ENCODE measurements at regions not wholly inside any gene's neighbourhood (a gene's known extent, or its start where the extent isn't known, plus 50 kb on each side); places are given as distances from the start of the nearest gene placed in this dataset.
"Not testable (repeated sequence)": the region's sequence is repeated elsewhere in the genome, so short reads cannot be mapped to it uniquely, and the experiment has no call there.

- H3K9me3 Mint-ChIP-seq: peaks cover 5% of the 10 kb centered on the region
- DNase-seq (no peak), ATAC-seq (no peak)
- H3K4me1 Mint-ChIP-seq (ENCODE audit: low read depth): no peaks in the 10 kb centered on the region
- H3K4me3 Mint-ChIP-seq: no peak overlapping the region
- no peaks in the 10 kb centered on the region for H3K36me3 Mint-ChIP-seq (ENCODE audit: insufficient read depth)
- H3K27me3 Mint-ChIP-seq (ENCODE audit: low read depth): no peaks in the 10 kb centered on the region
Observed at GRCh38 chr7:13717031-13717430, 272.4 kb downstream of the ETV1 start.

- no peaks in the 10 kb centered on the region for H3K27me3 Mint-ChIP-seq (ENCODE audit: low read depth)
- no peak for DNase-seq
- H3K4me3 Mint-ChIP-seq: no peak overlapping the region
- no peak for ATAC-seq
- H3K4me1 Mint-ChIP-seq (ENCODE audit: low read depth): no peaks in the 10 kb centered on the region
- H3K36me3 Mint-ChIP-seq (ENCODE audit: insufficient read depth): no peaks in the 10 kb centered on the region
- no peaks in the 10 kb centered on the region for H3K9me3 Mint-ChIP-seq
Observed at GRCh38 chr7:13724191-13724976, 265.1 kb downstream of the ETV1 start.

- Mint-ChIP-seq H3K4me3 (no peak overlapping the region), H3K9me3 (no peaks in the 10 kb centered on the region), H3K4me1 (ENCODE audit: low read depth) (no peaks in the 10 kb centered on the region), H3K27me3 (ENCODE audit: low read depth) (no peaks in the 10 kb centered on the region), H3K36me3 (ENCODE audit: insufficient read depth) (no peaks in the 10 kb centered on the region)
- no peak for DNase-seq
- ATAC-seq: no peak
Observed at GRCh38 chr7:13724977-13725566, 264.4 kb downstream of the ETV1 start.

- H3K36me3 Mint-ChIP-seq (ENCODE audit: insufficient read depth): no peaks in the 10 kb centered on the region
- DNase-seq (no peak), ATAC-seq (no peak)
- H3K9me3 Mint-ChIP-seq: no peaks in the 10 kb centered on the region
- H3K27me3 Mint-ChIP-seq (ENCODE audit: low read depth): no peaks in the 10 kb centered on the region
- H3K4me1 Mint-ChIP-seq (ENCODE audit: low read depth): no peaks in the 10 kb centered on the region
- no peak overlapping the region for H3K4me3 Mint-ChIP-seq
Observed at GRCh38 chr7:13725591-13725990, 263.9 kb downstream of the ETV1 start.

GRCh38 chr7:13727279-13727678 lies 262.2 kb downstream of the ETV1 start:
- no peak for DNase-seq
- no peaks in the 10 kb centered on the region for H3K9me3 Mint-ChIP-seq
- no peak overlapping the region for H3K4me3 Mint-ChIP-seq
- H3K36me3 Mint-ChIP-seq (ENCODE audit: insufficient read depth): no peaks in the 10 kb centered on the region
- no peak for ATAC-seq
- no peaks in the 10 kb centered on the region for H3K27me3 Mint-ChIP-seq (ENCODE audit: low read depth)
- H3K4me1 Mint-ChIP-seq (ENCODE audit: low read depth): no peaks in the 10 kb centered on the region

GRCh38 chr7:13727751-13728150 lies 261.7 kb downstream of the ETV1 start:
- no peak for ATAC-seq
- Mint-ChIP-seq H3K27me3 (ENCODE audit: low read depth) (no peaks in the 10 kb centered on the region), H3K36me3 (ENCODE audit: insufficient read depth) (no peaks in the 10 kb centered on the region), H3K4me1 (ENCODE audit: low read depth) (no peaks in the 10 kb centered on the region), H3K4me3 (no peak overlapping the region), H3K9me3 (no peaks in the 10 kb centered on the region)
- no peak for DNase-seq

GRCh38 chr7:13728430-13728829 lies 261.0 kb downstream of the ETV1 start:
- not testable (repeated sequence) for DNase-seq; H3K9me3 Mint-ChIP-seq; H3K4me3 Mint-ChIP-seq; H3K36me3 Mint-ChIP-seq (ENCODE audit: insufficient read depth); ATAC-seq; H3K4me1 Mint-ChIP-seq (ENCODE audit: low read depth); H3K27me3 Mint-ChIP-seq (ENCODE audit: low read depth)

GRCh38 chr7:13731643-13732042 lies 257.8 kb downstream of the ETV1 start:
- no peaks in the 10 kb centered on the region for H3K36me3 Mint-ChIP-seq (ENCODE audit: insufficient read depth)
- no peak for DNase-seq
- ATAC-seq: no peak
- no peaks in the 10 kb centered on the region for H3K27me3 Mint-ChIP-seq (ENCODE audit: low read depth)
- H3K9me3 Mint-ChIP-seq: no peaks in the 10 kb centered on the region
- H3K4me3 Mint-ChIP-seq: no peak overlapping the region
- H3K4me1 Mint-ChIP-seq (ENCODE audit: low read depth): no peaks in the 10 kb centered on the region

GRCh38 chr7:13737563-13737962 lies 251.9 kb downstream of the ETV1 start:
- no peaks in the 10 kb centered on the region for H3K36me3 Mint-ChIP-seq (ENCODE audit: insufficient read depth)
- no peaks in the 10 kb centered on the region for H3K27me3 Mint-ChIP-seq (ENCODE audit: low read depth)
- ATAC-seq: no peak
- H3K9me3 Mint-ChIP-seq: no peaks in the 10 kb centered on the region
- no peak for DNase-seq
- H3K4me3 Mint-ChIP-seq: no peak overlapping the region
- no peaks in the 10 kb centered on the region for H3K4me1 Mint-ChIP-seq (ENCODE audit: low read depth)

GRCh38 chr7:13742126-13742525 lies 247.3 kb downstream of the ETV1 start:
- DNase-seq: no peak
- no peak for ATAC-seq
- Mint-ChIP-seq H3K27me3 (ENCODE audit: low read depth) (no peaks in the 10 kb centered on the region), H3K36me3 (ENCODE audit: insufficient read depth) (no peaks in the 10 kb centered on the region), H3K4me1 (ENCODE audit: low read depth) (no peaks in the 10 kb centered on the region), H3K9me3 (no peaks in the 10 kb centered on the region), H3K4me3 (no peak overlapping the region)

- H3K4me1 Mint-ChIP-seq (ENCODE audit: low read depth): no peaks in the 10 kb centered on the region
- DNase-seq: no peak
- no peaks in the 10 kb centered on the region for H3K27me3 Mint-ChIP-seq (ENCODE audit: low read depth)
- ATAC-seq: no peak
- H3K9me3 Mint-ChIP-seq: no peaks in the 10 kb centered on the region
- H3K4me3 Mint-ChIP-seq: no peak overlapping the region
- H3K36me3 Mint-ChIP-seq (ENCODE audit: insufficient read depth): no peaks in the 10 kb centered on the region
Observed at GRCh38 chr7:13742811-13743210, 246.7 kb downstream of the ETV1 start.

GRCh38 chr7:13743226-13743625 lies 246.2 kb downstream of the ETV1 start:
- no peaks in the 10 kb centered on the region for H3K9me3 Mint-ChIP-seq
- H3K27me3 Mint-ChIP-seq (ENCODE audit: low read depth): no peaks in the 10 kb centered on the region
- H3K36me3 Mint-ChIP-seq (ENCODE audit: insufficient read depth): no peaks in the 10 kb centered on the region
- ATAC-seq: no peak
- H3K4me1 Mint-ChIP-seq (ENCODE audit: low read depth): no peaks in the 10 kb centered on the region
- no peak overlapping the region for H3K4me3 Mint-ChIP-seq
- DNase-seq: no peak

GRCh38 chr7:13745530-13745929 lies 243.9 kb downstream of the ETV1 start:
- no peaks in the 10 kb centered on the region for H3K4me1 Mint-ChIP-seq (ENCODE audit: low read depth)
- H3K27me3 Mint-ChIP-seq (ENCODE audit: low read depth): no peaks in the 10 kb centered on the region
- H3K9me3 Mint-ChIP-seq: no peaks in the 10 kb centered on the region
- ATAC-seq (no peak), DNase-seq (no peak)
- H3K4me3 Mint-ChIP-seq: no peak overlapping the region
- no peaks in the 10 kb centered on the region for H3K36me3 Mint-ChIP-seq (ENCODE audit: insufficient read depth)

GRCh38 chr7:13748998-13749397 lies 240.5 kb downstream of the ETV1 start:
- no peaks in the 10 kb centered on the region for H3K4me1 Mint-ChIP-seq (ENCODE audit: low read depth)
- ATAC-seq (no peak), DNase-seq (no peak)
- no peaks in the 10 kb centered on the region for H3K9me3 Mint-ChIP-seq
- no peaks in the 10 kb centered on the region for H3K27me3 Mint-ChIP-seq (ENCODE audit: low read depth)
- H3K36me3 Mint-ChIP-seq (ENCODE audit: insufficient read depth): no peaks in the 10 kb centered on the region
- no peak overlapping the region for H3K4me3 Mint-ChIP-seq

GRCh38 chr7:13749636-13750035 lies 239.8 kb downstream of the ETV1 start:
- H3K36me3 Mint-ChIP-seq (ENCODE audit: insufficient read depth): no peaks in the 10 kb centered on the region
- H3K4me1 Mint-ChIP-seq (ENCODE audit: low read depth): no peaks in the 10 kb centered on the region
- H3K27me3 Mint-ChIP-seq (ENCODE audit: low read depth): no peaks in the 10 kb centered on the region
- ATAC-seq (no peak), DNase-seq (no peak)
- H3K9me3 Mint-ChIP-seq: no peaks in the 10 kb centered on the region
- no peak overlapping the region for H3K4me3 Mint-ChIP-seq

Data from activated T-cell treated with anti-CD3 and anti-CD28 coated beads, Interleukin-2, amount 50 U/mL, for 4 hours (primary cell).